NCI-H2196 treated with DMSO at 0.1 percent for 48 hours (cell line): ENCODE measurements at regions not wholly inside any gene's neighbourhood (a gene's known extent, or its start where the extent isn't known, plus 50 kb on each side); places are given as distances from the start of the nearest gene placed in this dataset.
"Not testable (repeated sequence)": the region's sequence is repeated elsewhere in the genome, so short reads cannot be mapped to it uniquely, and the experiment has no call there.

Experiments used
- DNase-seq: peaks from one replicate; lab custom pipeline; 2025; ENCODE audit not compliant: unreplicated experiment; lab: John Stamatoyannopoulos, UW

DNA sequence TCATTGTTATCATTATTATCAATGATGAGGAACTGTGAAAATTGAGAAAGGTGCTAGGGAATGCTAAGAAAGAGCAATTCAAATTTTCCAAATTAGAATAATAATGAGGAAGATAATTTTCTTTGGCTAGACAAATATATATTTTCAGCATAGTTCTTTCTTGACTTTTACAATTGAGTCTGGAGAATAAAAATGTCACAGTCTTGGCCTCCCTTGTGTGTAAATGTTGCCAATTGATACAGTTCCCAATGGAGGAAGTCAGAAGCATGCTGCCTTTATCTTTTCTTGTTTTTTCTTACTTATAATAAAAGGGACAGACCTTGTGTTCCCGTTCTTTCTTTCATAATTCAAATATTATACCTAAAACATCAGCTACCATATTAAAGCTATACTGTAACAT, 774.4 kb downstream of the SI start:
- DNase-seq: no peak

DNA sequence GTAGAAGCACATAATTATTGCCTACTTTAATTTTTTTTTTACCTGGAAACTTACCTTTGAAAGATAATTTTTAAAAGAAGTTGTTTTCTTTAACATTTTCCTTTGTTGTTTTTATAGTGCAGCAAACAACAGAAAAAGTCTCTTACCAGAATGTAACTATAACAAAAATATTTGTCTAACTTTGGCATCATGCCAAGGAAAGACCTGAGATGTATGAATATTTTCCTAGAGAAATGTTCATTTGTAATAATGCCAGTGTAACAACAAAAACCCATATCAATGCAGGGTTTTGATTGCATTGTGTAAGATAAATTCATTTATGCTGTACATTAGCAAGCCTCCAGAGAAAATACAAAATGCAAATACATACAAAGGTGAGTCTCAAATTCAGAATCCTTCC, 775.7 kb downstream of the SI start:
- no peak for DNase-seq

DNA sequence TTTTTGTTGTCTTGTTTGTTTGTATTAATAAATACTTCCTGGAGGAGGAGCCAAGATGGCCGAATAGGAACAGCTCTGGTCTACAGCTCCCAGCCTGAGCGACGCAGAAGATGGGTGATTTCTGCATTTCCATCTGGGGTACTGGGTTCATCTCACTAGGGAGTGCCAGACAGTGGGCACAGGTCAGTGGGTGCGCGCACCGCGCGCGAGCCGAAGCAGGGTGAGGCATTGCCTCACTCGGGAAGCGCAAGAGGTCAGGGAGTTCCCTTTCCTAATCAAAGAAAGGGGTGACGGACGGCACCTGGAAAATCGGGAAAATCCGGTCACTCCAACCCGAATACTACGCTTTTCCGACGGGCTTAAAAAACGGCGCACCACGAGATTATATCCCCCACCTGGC, 786.8 kb downstream of the SI start:
- DNase-seq: not testable (repeated sequence)

DNA sequence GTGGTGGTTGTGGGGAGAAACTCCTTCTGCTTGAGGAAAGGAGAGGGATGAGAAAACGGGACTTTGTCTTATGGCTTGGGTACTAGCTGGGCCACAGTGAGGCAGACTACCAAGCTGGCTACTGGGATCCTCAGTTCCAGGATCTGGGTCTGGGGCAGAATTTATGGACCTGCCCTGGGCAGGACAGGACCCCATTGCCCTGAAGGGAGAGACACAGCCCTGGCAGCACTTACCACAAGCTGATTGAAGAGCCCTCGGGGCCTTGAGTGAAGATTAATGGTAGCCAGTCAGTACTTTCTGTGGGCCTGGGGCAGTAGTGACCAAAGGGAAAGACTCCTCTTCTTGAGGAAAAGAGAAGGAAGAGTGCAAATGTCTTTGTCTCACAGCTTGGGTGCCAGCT, 799.7 kb downstream of the SI start:
- DNase-seq: no peak

DNA sequence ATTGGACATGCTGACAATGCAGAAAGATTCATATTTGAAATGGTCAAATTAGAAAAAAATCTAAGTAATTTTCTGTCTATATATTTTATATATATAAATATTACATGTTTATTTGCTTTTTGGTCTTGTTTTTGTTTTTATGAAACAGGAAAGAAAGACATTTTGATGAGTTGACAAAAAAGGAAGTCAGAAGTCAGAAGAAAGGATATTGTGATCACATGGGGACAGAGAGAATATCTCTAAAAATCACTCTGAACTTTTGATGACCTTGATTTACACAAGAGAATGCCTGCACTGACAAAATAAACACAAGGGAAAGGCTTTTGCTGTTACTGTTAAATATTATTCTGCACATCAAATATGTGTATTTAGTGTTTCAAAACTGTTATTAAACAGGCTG, 811.2 kb downstream of the SI start:
- DNase-seq: no peak

DNA sequence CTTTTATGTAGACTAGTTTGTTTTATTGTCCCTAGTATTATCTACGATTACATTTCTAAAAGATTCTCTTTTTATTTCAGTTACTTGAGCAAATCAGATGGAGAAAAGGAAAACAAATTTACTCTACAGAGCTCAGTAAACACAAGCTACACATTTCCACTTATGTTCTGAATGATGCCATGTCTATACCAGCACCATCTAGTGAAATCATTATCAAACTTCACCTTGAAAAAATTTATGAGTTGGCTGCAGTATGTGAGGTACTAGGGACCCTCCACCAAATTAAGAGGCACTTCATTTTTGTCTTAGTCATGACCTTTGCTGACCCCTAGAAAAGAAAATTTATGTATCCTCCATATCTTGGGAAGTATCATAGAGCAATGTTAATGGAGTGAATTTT, 827.4 kb downstream of the SI start:
- no peak for DNase-seq

DNA sequence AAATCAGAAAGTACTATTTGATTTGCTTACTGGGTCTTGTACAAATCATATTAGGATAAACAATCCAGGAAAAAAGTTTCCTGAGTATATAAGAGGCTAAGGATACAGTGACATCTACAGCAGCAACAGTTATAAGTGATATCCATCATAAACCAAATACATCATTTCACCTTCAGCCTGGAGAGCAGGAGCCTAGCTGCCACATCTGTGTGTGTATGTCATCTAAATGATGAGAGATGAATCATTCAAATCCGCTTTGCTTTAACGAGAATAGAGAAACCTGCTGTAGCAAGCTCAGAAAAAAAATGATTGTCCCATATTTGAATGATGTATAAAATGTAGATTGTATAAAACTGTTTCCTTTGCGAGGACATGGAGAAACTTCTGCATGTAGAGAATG, 841.4 kb downstream of the SI start:
- no peak for DNase-seq

DNA sequence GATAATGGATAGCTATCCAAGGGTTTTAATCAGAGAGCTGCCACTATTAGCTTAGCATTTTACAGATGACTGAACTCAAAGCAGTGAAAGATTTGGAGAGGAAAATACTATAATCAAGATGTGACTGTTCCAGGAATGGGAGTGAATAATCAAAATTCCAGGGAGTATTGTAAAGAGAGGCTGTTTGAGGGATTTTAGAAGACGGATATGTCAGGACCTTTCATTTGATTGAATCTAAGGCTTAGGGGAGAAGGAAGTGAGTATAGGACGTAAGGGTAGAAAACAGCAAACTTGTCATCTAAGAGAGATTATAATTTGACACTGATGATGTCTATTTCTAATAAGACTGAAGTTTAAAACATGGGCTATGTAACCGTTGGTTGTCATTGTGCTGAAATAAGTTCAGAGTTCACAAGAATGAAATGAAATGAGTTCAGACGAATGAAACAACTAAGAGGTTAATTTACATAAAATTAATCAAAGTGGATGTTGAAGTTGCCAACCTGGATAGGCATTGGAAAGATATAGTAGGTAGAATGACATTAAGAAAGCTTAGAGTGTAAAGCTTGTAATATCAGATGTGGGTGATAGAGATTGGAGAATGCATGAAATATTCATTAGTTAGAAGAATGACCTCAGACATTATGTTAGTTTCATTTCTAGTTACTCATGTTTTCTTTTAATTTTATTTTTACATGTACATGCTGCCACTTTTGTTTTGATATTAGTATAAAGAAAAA, 842.8 kb downstream of the SI start:
- no peak for DNase-seq

DNA sequence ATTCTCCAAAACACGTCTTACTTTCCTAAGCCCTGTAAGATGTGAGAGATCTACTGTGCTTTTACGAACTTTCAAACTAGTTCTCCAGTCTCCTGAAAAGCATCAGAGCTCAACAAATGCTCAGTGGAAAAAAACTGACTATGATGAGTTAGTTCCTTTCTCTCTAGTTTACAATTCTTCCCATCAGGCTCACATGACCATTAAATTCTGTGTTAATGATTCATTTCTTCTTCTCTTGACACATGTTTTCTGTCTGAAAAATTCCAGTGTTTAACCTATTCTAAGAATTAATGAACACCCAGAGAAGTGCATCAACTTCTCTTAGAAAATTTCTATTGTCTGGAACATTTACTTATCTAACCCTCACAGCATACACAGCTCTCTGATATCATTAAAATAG, 844.3 kb downstream of the SI start:
- DNase-seq: no peak

DNA sequence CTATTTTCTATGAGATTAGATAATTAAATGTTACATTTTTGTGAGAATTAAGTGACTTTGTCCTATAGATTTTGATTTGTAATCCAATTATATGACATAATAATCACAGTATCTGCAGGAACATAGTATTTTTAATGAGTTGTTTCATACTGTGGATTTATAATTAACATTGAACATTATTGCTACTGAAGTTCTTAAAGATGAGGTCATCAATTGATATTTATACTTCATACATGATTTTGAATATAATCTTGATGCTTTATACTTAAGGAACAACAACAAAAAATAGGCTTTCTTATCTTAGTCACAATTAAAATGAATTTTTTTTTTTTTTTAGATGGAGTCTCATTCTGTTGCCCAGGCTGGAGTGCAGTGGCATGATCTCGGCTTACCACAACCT, 846.6 kb downstream of the SI start:
- DNase-seq: no peak

DNA sequence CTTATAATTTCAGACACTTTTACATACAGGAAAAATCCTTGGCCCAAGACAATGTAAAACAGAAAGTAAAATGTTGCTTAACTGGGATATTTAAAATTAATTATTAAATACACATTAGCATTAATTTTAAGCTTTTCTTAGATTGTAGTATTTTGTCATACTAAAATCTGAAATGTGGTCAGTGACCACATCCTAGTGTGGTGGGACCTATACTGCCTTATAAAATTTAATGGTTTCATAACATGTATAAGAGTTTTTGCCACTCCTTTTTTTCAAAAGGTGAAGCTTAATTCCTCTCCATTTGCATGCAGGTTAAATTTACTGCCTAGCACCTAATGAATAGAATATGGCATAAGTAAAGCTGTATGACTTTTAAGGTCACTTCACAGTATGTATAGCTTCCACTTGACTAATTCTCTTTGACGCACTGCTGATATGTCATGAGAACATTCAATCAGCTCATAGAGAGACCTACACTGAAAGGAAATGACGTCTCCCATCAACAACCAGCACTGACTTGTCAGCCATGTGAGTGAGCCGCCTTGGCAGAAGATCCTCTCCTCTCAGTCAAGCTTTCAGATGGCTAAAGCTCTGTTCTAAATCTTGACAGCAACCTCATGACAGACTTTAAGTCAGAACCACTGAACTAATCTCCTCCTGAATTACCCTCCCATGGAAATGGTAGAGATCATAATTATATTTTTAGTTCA, 847.8 kb downstream of the SI start:
- DNase-seq: no peak

DNA sequence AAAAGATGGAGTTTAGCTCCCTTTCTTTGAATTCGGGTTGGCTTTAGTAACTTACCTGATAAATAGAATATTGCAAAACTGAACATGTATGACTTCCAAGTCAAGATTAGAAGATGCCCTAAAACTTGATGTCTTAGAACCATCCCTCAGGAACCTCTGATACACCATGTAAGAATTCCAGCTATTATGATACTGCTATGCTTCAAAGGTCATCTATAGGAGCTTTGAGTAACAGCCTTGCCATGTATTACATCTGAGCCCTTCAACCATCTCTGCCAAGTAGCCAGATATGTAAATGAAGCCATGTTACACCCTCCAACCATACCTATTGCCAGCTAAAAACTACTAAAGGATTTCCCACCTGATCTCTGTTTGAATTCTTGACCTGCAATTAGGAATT, 854.2 kb downstream of the SI start:
- no peak for DNase-seq

DNA sequence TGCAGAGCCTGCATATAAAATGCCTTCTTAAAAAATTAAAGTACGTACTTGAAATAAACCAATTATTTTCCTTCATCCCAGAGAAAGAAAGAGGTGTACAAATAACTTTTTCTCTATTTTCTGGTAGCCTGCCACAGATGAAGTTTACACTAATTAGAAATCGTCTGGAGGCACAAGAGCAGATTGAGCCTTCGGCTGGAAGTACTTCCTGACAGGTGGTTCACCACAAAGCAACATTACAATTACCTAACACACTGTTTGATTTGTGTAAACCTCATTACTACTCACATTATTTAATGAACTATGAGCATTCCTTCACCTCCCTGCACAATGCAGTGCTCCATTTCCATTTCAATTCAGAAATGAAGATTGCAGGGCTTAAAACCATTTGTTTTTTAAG, 856.1 kb downstream of the SI start:
- DNase-seq: no peak

DNA sequence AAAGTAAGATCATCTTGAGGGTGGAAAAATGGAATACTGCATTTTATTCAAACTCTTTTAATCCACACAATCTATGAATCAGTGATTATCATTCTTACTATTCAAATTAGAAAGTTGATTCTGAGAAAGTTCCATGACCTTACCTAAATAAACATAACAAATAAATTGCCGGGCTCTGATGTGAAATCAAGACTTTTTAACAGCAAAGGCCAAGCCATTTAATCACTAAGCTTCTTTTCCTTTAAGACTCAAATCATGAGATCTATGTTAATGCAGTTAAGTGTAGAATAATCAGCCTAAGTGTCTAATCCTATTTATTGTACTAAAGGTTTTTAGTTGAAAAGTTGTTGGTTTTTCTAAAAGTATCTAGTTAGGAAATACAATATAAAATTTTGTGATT, 857.0 kb downstream of the SI start:
- no peak for DNase-seq

DNA sequence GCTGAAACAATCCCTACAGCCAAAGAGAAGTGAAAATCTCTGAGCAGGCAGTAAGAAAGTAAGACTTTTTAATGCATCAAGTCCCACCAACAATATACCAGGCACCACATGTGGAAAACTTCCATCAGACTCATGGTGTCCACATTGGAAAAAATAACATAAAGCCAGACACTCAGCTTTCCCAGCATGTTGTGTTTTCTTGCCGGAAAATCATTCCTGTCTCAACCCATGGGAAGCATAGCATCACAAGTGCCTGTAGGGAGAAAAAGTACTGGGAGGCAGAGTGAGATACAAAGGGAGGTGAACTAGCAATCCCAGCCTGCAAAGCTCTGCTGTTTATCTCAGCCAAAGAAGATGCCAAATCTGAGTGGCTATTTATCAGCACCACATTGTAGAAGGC, 868.9 kb downstream of the SI start:
- no peak for DNase-seq

DNA sequence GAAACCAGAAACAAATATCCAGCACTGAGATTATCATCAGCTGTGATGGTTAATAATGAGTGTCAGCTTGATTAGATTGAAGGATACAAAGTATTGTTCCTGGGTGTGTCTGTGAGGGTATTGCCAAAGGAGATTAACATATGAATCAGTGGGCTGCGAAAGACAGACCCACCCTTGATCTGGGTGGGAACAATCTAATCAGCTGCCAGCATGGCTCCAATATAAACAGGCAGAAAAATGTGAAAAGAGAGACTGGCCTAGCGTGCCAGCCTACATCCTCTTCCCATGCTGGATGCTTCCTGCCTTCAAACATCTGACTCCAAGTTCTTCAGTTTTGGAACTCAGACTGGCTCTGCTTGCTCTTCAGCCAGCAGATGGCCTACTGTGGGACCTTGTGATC, 869.5 kb downstream of the SI start:
- DNase-seq: no peak

DNA sequence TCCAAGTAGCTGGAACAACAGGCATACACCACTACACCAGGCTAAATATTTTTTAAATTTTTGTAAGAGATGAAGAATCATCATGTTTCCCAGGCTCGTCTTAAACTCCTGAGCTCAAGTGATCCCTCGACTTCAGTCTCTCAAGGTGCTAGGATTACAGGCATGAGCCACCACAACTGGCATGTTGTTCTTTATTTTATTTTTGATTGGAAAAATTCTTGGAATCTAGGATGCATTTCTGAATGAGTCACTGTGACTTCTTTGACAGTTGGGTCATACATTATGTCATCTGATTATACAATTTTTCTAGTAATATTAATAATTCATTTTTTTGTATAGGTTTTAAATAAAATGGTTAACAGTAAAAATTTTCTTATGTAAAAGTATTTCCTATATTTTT, 870.2 kb downstream of the SI start:
- no peak for DNase-seq

DNA sequence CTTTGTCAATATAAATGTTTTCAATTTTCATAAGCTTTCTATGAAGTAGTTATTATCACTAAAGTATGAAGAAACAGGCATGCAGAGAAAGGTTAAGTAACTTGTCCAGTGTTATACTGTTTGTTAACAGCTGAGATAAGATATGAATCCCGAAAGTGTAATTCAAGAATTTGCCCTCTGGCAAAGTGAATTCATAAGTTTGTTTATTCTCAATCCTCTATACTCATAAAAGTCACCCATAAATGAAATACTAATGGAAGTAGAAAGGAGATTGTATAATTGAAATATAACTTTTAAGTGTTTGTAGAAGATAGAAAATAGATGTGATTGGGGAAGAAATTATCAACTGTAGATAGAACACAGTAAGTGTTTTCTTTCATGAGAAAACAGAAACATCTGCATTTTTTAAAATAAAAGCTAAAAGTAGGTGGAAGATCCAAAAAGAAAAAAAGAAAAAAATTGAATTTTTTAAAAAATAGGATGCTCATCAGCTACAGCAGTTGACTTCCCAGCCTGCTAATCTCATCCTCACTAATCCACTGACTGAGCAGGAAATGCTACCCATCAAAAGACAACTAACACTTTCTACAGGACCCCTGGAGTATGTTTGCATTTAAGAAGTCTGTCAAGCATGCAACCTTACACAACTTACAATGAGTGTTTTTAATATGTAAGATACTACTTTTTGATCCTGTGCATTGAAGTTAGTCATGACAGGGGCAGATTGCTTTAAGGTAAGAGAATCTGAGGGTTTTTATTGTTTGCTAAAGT, 878.1 kb downstream of the SI start:
- DNase-seq: no peak

DNA sequence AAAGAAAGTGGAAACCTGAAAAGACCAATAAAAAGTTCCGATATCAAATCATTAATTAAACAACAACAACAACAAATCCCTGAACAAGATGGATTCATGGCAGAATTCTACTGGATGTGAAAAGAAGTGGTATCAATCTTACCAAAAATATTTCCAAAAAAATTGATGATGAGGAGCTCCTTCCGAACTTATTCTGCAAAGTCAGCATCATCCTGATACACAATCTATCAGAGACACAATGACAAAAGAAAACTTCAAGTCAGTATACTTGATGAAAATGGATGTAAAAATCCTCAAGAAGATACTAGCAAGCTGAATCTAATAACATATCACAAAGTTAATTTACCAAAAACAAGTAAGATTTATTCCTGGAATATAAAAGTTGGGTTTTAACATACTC, 881.8 kb downstream of the SI start:
- no peak for DNase-seq

DNA sequence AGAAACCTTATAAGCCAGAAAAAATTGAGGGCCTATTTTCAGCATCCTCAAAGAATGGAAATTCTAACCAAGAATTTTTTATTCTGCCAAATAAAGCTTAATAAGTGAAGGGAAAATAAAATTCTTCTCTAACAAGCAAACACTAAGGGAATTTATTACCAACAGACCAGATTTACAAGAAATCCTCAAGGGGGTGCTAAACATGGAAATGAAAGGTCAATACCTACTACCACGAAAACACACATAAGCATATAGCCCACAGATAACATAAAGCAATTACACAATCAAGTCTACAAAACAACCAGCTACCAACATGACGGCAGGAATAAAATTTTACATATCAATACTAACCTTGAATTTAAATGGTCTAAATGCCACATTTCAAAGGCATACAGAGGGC, 883.5 kb downstream of the SI start:
- no peak for DNase-seq

DNA sequence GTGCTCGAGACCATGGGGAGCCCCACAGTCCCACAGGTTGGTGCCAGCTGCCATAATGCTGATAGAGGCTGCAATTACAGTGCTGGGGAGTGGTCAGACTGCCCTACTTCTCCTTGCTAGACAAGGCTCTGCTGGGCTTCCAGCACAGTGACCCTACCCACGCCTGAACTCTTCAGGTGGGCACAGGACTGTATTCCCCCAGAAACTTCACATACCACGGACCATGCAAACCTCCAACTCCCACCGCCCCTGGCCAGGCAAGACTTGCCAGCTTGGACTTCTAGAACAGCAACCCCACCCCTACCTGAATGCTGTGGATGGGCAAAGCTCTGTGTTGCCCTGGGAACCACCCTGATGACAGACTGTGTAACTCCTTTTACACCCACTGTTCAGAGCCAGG, 885.3 kb downstream of the SI start:
- DNase-seq: no peak

DNA sequence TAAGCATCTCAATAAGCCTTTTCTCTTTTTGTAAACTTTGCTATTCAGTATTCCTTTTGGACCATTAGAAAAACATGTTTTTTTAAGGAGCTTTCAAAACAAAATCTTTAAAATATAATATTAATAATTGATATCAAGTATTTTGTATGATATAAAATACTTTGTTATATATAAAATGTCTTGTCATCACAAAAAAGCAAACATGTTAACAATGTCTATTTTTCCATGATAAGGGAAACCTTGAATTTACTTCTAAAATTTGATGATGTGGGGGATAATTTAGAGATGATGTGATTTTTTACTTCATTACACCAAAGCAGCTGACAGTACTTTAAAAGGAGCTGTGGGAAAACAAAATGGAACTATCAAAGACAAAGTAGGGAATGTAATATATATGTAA, 887.7 kb downstream of the SI start:
- DNase-seq: no peak
